Omental fat pad (tissue), 3 donors: ENCODE measurements at regions not wholly inside any gene's neighbourhood (a gene's known extent, or its start where the extent isn't known, plus 50 kb on each side); places are given as distances from the start of the nearest gene placed in this dataset.

Experiments
- ATAC-seq: fragments of 150-250 bp; one replicate; pipeline ENCODE4 v1.9.1; 2016; ENCODE audit warnings: mild to moderate bottlenecking, moderate library complexity; ENCODE audit not compliant: low FRiP score
- DNase-seq: peaks from one replicate; pipeline ENCODE4 v3.0.0-alpha.2; 2019; ENCODE audit warnings: low spot score
- CTCF ChIP-seq, 3 donors: fragments of 450-650 bp; IDR thresholded peaks; one replicate each; pipeline ENCODE4 v1.5.1; 2016 to 2017; ENCODE audit warnings: antibody characterized with exemption in 3 of 3, mild to moderate bottlenecking in 3 of 3, moderate library complexity in 2 of 3

- ATAC-seq, result no peak
- TF ChIP-seq CTCF (IDR thresholded peaks at IDR 0.05), result no peak
Measured at GRCh38 chr11:80831374-80831773, 1390.5 kb upstream of the TENM4 start.

DNA sequence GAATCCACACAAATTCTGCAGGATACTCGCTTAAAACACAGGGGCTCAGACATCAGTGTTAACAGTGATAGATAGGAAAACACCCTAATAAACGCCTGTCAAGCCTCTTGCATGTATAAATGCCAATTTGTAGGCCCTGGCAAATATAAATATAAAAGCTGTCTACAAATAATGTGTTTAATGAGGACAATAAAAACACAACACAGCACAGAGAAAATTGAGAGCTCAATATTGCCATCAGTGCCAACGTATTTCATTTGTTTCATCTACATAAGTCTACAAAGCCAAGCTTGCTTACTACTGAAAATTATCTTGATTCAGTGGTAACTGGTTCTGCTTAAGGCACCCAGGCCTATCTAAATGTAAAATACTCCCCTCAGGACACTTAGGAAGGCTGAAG, 1387.0 kb upstream of the TENM4 start:
- DNase-seq, result no peak
- no peak for TF ChIP-seq CTCF (IDR thresholded peaks at IDR 0.05)
- no peak for ATAC-seq

More at GRCh38 chr11:80831374-80831773, 1390.5 kb upstream of the TENM4 start:
- DNase-seq, result no peak

GRCh38 chr11:80826808-80827207, 1386.0 kb upstream of the TENM4 start:
- no peak for ATAC-seq
- no peak for TF ChIP-seq CTCF (IDR thresholded peaks at IDR 0.05)

GRCh38 chr11:80822308-80822707, 1381.5 kb upstream of the TENM4 start:
- TF ChIP-seq CTCF (IDR thresholded peaks at IDR 0.05), result no peak
- DNase-seq (no peak), ATAC-seq (no peak)

More at GRCh38 chr11:80826808-80827207, 1386.0 kb upstream of the TENM4 start:
- no peak for DNase-seq

DNA sequence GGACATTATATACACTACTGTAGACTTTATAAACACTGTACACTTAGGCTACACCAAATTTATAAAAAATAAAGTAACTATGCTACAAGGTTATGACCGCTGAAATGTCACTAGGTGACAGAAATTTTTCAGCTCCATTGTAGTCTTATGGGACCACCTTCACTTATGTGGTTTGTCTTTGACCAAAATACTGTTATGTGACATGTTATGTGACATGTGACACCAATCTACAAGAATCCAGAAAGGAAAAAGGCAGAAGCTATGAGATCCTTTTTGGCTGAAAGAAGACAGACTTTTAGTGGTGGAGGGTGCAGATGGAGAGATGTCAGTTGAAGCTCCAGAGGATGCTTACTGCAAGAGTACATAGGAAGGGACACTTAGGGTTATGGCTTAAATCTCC, 1378.4 kb upstream of the TENM4 start:
- DNase-seq, result no peak
- no peak for ATAC-seq
- no peak for TF ChIP-seq CTCF (IDR thresholded peaks at IDR 0.05)

DNA sequence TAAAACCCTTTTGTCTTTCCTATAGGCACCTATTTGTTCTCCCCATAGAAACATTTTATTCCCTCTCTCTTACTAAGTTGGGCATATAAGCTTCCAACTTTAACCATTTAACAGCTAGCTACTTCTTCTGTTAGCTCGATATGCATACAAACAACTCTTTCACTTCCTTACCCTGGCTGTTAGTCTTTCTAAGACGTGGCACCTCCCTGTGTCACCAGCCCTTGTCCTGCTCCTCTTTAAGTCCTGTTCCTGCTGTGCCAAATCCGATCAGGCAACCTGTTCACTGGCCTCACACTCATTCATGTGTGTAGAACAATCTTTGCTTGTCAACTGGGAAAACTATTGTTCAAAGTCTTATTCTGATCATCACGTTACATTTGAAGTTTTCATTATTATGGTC, 1376.1 kb upstream of the TENM4 start:
- TF ChIP-seq CTCF (IDR thresholded peaks at IDR 0.05), result no peak
- ATAC-seq (no peak), DNase-seq (no peak)

GRCh38 chr11:80816454-80816847, 1375.6 kb upstream of the TENM4 start:
- ATAC-seq, result no peak
- TF ChIP-seq CTCF (IDR thresholded peaks at IDR 0.05), result no peak
- no peak for DNase-seq
